ENCODE measurements at regions not wholly inside any gene's neighbourhood (a gene's known extent, or its start where the extent isn't known, plus 50 kb on each side); places are given as distances from the start of the nearest gene placed in this dataset.

GRCh38 chrX:95612350-95612749 lies 1072.3 kb upstream of the DIAPH2 start:
- TF ChIP-seq, protein P1, sequence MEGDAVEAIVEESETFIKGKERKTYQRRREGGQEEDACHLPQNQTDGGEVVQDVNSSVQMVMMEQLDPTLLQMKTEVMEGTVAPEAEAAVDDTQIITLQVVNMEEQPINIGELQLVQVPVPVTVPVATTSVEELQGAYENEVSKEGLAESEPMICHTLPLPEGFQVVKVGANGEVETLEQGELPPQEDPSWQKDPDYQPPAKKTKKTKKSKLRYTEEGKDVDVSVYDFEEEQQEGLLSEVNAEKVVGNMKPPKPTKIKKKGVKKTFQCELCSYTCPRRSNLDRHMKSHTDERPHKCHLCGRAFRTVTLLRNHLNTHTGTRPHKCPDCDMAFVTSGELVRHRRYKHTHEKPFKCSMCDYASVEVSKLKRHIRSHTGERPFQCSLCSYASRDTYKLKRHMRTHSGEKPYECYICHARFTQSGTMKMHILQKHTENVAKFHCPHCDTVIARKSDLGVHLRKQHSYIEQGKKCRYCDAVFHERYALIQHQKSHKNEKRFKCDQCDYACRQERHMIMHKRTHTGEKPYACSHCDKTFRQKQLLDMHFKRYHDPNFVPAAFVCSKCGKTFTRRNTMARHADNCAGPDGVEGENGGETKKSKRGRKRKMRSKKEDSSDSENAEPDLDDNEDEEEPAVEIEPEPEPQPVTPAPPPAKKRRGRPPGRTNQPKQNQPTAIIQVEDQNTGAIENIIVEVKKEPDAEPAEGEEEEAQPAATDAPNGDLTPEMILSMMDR (IDR thresholded peaks at IDR 0.05) = no peak
- Histone ChIP-seq H3K4me3 (no peak overlapping the region), H3K9me3 (no peaks in the 10 kb centered on the region), H3K4me1 (ENCODE audit: low read depth) (no peaks in the 10 kb centered on the region), H3K36me3 (ENCODE audit: low read depth) (no peaks in the 10 kb centered on the region)
- no peak for ATAC-seq
- DNase-seq = no peak
- intact Hi-C loops (cut with DNase I, micrococcal nuclease) = no loop called here

- Histone ChIP-seq H3K4me1 (ENCODE audit: low read depth) (no peaks in the 10 kb centered on the region), H3K9me3 (no peaks in the 10 kb centered on the region), H3K36me3 (ENCODE audit: low read depth) (no peaks in the 10 kb centered on the region), H3K4me3 (no peak overlapping the region)
- TF ChIP-seq, protein P1 (IDR thresholded peaks at IDR 0.05) = no peak
- intact Hi-C loops (cut with DNase I, micrococcal nuclease) = no loop called here
- ATAC-seq (no peak), DNase-seq (no peak)
Observed at GRCh38 chrX:95622200-95622599, 1062.4 kb upstream of the DIAPH2 start.

GRCh38 chrX:95626748-95627147 lies 1057.9 kb upstream of the DIAPH2 start:
- DNase-seq (no peak), ATAC-seq (no peak)
- Histone ChIP-seq H3K9me3 (peaks cover 15% of the 10 kb centered on the region), H3K4me3 (no peak overlapping the region), H3K4me1 (ENCODE audit: low read depth) (no peaks in the 10 kb centered on the region), H3K36me3 (ENCODE audit: low read depth) (no peaks in the 10 kb centered on the region)
- TF ChIP-seq, protein P1 (IDR thresholded peaks at IDR 0.05) = no peak
- intact Hi-C loops (cut with DNase I, micrococcal nuclease) = no loop called here

- intact Hi-C loops (cut with DNase I, micrococcal nuclease) = no loop called here
Observed at GRCh38 chrX:95628796-95629195, 1055.8 kb upstream of the DIAPH2 start.

GRCh38 chrX:95629737-95630136 lies 1054.9 kb upstream of the DIAPH2 start:
- no peak overlapping the region for H3K4me3 ChIP-seq
- H3K9me3 ChIP-seq = peaks cover 15% of the 10 kb centered on the region
- no peak for ATAC-seq
- H3K4me1 ChIP-seq (ENCODE audit: low read depth) = no peaks in the 10 kb centered on the region
- TF ChIP-seq, protein P1 (IDR thresholded peaks at IDR 0.05) = no peak
- DNase-seq = no peak
- intact Hi-C loops (cut with DNase I, micrococcal nuclease) = no loop called here
- H3K36me3 ChIP-seq (ENCODE audit: low read depth) = no peaks in the 10 kb centered on the region

More at GRCh38 chrX:95628796-95629195, 1055.8 kb upstream of the DIAPH2 start:
- H3K36me3 ChIP-seq (ENCODE audit: low read depth) = no peaks in the 10 kb centered on the region
- TF ChIP-seq, protein P1 (IDR thresholded peaks at IDR 0.05) = no peak
- no peak for ATAC-seq
- H3K4me1 ChIP-seq (ENCODE audit: low read depth) = no peaks in the 10 kb centered on the region
- DNase-seq = no peak
- H3K4me3 ChIP-seq = no peak overlapping the region
- H3K9me3 ChIP-seq = peaks cover 15% of the 10 kb centered on the region

DNA sequence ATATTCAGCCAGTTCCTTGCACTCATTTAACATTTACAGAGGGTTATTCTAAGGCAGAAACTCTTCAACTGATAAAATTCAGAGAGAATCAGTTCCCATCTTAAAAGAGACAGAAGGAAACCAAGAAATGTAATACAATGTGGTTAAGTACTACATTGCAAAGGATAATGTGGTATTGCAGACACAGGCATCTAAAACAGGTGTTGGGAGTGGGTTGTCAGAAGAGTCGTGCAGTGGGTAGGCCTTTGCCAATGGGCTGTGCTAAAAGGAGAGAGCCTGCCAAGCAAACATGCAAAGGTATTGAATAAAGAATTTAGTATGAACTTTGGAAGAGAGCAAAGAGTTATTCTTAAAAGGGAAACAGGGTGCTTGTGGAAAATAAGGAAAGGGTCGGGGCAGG lies 1044.4 kb upstream of the DIAPH2 start:
- Histone ChIP-seq H3K9me3 (no peaks in the 10 kb centered on the region), H3K36me3 (ENCODE audit: low read depth) (no peaks in the 10 kb centered on the region), H3K4me1 (ENCODE audit: low read depth) (no peaks in the 10 kb centered on the region), H3K4me3 (no peak overlapping the region)
- DNase-seq (no peak), ATAC-seq (no peak)
- intact Hi-C loops (cut with DNase I, micrococcal nuclease) = no loop called here
- TF ChIP-seq, protein P1 (IDR thresholded peaks at IDR 0.05) = no peak

Measured in mucosa of descending colon (tissue), 3 donors.